Chondrocyte (in vitro differentiated cells): ENCODE measurements at regions not wholly inside any gene's neighbourhood (a gene's known extent, or its start where the extent isn't known, plus 50 kb on each side); places are given as distances from the start of the nearest gene placed in this dataset.

Source experiments
- DNase-seq: peaks from one replicate; pipeline ENCODE4 v3.0.0; 2021; ENCODE audit warnings: mixed read lengths, low spot score
- H3K27ac Mint-ChIP-seq: one replicate; pipeline ENCODE4 v1.8.0; 2021; ENCODE audit warnings: mild to moderate bottlenecking, moderate library complexity, mixed read lengths; ENCODE audit not compliant: unreplicated experiment
- H3K27me3 Mint-ChIP-seq: 2 replicates; pipeline ENCODE4 v1.8.0; 2021; ENCODE audit warnings: low read depth, mixed read lengths
- H3K36me3 Mint-ChIP-seq: 2 replicates; pipeline ENCODE4 v1.8.0; 2021; ENCODE audit warnings: low read depth, mixed read lengths
- H3K4me1 Mint-ChIP-seq: 2 replicates; pipeline ENCODE4 v1.8.0; 2021; ENCODE audit warnings: low read depth, mild to moderate bottlenecking, mixed read lengths
- H3K4me3 Mint-ChIP-seq: one replicate; pipeline ENCODE4 v1.8.0; 2021; ENCODE audit warnings: mild to moderate bottlenecking, moderate library complexity, mixed read lengths; ENCODE audit not compliant: unreplicated experiment
- H3K9me3 Mint-ChIP-seq: 2 replicates; pipeline ENCODE4 v1.8.0; 2021; ENCODE audit warnings: low read depth, mixed read lengths
- TF ChIP-seq, protein P1 (sequence below): fragments of 200-600 bp; sonication (generic); IDR thresholded peaks from 2 replicates; pipeline ENCODE4 v1.5.0; 2021; ENCODE audit warnings: antibody characterized with exemption, mild to moderate bottlenecking, moderate library complexity

- peaks cover 18% of the 10 kb centered on the region for H3K9me3 Mint-ChIP-seq
- TF ChIP-seq, protein P1, sequence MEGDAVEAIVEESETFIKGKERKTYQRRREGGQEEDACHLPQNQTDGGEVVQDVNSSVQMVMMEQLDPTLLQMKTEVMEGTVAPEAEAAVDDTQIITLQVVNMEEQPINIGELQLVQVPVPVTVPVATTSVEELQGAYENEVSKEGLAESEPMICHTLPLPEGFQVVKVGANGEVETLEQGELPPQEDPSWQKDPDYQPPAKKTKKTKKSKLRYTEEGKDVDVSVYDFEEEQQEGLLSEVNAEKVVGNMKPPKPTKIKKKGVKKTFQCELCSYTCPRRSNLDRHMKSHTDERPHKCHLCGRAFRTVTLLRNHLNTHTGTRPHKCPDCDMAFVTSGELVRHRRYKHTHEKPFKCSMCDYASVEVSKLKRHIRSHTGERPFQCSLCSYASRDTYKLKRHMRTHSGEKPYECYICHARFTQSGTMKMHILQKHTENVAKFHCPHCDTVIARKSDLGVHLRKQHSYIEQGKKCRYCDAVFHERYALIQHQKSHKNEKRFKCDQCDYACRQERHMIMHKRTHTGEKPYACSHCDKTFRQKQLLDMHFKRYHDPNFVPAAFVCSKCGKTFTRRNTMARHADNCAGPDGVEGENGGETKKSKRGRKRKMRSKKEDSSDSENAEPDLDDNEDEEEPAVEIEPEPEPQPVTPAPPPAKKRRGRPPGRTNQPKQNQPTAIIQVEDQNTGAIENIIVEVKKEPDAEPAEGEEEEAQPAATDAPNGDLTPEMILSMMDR = no peak
- H3K4me1 Mint-ChIP-seq = no peaks in the 10 kb centered on the region
- H3K27ac Mint-ChIP-seq = no peak overlapping the region
- H3K27me3 Mint-ChIP-seq = peaks cover 7% of the 10 kb centered on the region
- DNase-seq = no peak
- no peak overlapping the region for H3K4me3 Mint-ChIP-seq
- H3K36me3 Mint-ChIP-seq = no peaks in the 10 kb centered on the region
Observed at GRCh38 chr5:110932755-110933488, 138.6 kb upstream of the TSLP start.

- DNase-seq = no peak
- no peak overlapping the region for H3K4me3 Mint-ChIP-seq
Observed at GRCh38 chr5:110940136-110940535, 131.4 kb upstream of the TSLP start.

GRCh38 chr5:110945874-110946436 lies 125.6 kb upstream of the TSLP start:
- Mint-ChIP-seq H3K4me3 (no peak overlapping the region), H3K27ac (no peak overlapping the region), H3K4me1 (no peaks in the 10 kb centered on the region), H3K27me3 (peaks cover 20% of the 10 kb centered on the region), H3K36me3 (no peaks in the 10 kb centered on the region), H3K9me3 (peaks cover 8% of the 10 kb centered on the region)
- TF ChIP-seq, protein P1 = no peak
- DNase-seq = no peak

More at GRCh38 chr5:110940136-110940535, 131.4 kb upstream of the TSLP start:
- Mint-ChIP-seq H3K9me3 (peaks cover 8% of the 10 kb centered on the region), H3K27ac (no peak overlapping the region), H3K27me3 (peaks cover 2% of the 10 kb centered on the region), H3K36me3 (no peaks in the 10 kb centered on the region), H3K4me1 (no peaks in the 10 kb centered on the region)
- TF ChIP-seq, protein P1 = no peak

- DNase-seq = no peak
Observed at GRCh38 chr5:110951373-110951791, 120.1 kb upstream of the TSLP start.

DNA sequence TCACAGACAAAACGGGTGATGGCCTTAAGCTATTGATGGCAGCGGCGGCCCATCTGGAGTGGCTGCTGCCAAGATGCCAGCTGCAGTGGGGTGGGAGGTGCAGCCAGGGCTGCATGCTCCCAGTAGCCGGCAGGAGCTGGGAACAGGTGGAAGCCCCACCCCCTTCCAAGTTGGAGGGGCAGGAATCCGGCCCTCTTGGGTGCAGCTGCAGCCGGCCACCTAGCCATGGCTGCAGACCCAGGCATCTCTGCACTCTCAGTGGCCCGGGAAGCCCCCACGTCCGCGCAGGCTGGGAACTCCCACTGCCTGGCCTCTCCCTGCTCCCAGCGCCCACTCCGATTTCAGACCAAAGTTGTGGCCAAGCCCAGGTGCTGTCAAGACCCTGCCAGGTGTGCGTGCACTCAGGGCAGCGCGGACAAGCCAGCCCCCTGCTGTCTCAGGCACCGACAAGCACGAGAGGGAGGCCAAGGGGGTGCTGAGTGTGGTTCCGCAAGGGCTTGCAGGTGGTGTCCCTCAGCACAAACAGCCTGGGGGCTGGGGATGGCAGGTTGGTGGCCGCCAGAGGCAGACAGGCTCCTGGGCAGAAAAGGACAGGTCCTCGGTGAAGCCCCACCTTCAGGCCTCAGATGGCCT lies 115.1 kb upstream of the TSLP start:
- no peak overlapping the region for H3K4me3 Mint-ChIP-seq

More at GRCh38 chr5:110951373-110951791, 120.1 kb upstream of the TSLP start:
- TF ChIP-seq, protein P1 = no peak
- H3K27me3 Mint-ChIP-seq = peaks cover 19% of the 10 kb centered on the region
- H3K27ac Mint-ChIP-seq = no peak overlapping the region
- no peaks in the 10 kb centered on the region for H3K4me1 Mint-ChIP-seq
- peaks cover 20% of the 10 kb centered on the region for H3K9me3 Mint-ChIP-seq
- no peaks in the 10 kb centered on the region for H3K36me3 Mint-ChIP-seq
- H3K4me3 Mint-ChIP-seq = no peak overlapping the region

More for the DNA sequence above, 115.1 kb upstream of the TSLP start:
- H3K36me3 Mint-ChIP-seq = no peaks in the 10 kb centered on the region
- H3K27ac Mint-ChIP-seq = no peak overlapping the region
- no peak for DNase-seq
- peaks cover 5% of the 10 kb centered on the region for H3K27me3 Mint-ChIP-seq
- TF ChIP-seq, protein P1 = no peak
- no peaks in the 10 kb centered on the region for H3K4me1 Mint-ChIP-seq
- H3K9me3 Mint-ChIP-seq = peaks cover 13% of the 10 kb centered on the region
